Astrocyte (in vitro differentiated cells and primary cell): ENCODE measurements at regions not wholly inside any gene's neighbourhood (a gene's known extent, or its start where the extent isn't known, plus 50 kb on each side); places are given as distances from the start of the nearest gene placed in this dataset.

ENCODE experiments used
- EZH2 ChIP-seq: IDR thresholded peaks from 2 replicates; pipeline ENCODE4 v1.6.1; 2012; ENCODE audit warnings: mild to moderate bottlenecking, low read length, inconsistent platforms; ENCODE audit not compliant: insufficient read depth
- TF ChIP-seq, protein P1 (sequence below): IDR thresholded peaks from 2 replicates; pipeline ENCODE4 v1.5.1; 2011; ENCODE audit warnings: low read depth, mild to moderate bottlenecking, inconsistent platforms, low read length, moderate library complexity; ENCODE audit not compliant: insufficient read depth

DNA sequence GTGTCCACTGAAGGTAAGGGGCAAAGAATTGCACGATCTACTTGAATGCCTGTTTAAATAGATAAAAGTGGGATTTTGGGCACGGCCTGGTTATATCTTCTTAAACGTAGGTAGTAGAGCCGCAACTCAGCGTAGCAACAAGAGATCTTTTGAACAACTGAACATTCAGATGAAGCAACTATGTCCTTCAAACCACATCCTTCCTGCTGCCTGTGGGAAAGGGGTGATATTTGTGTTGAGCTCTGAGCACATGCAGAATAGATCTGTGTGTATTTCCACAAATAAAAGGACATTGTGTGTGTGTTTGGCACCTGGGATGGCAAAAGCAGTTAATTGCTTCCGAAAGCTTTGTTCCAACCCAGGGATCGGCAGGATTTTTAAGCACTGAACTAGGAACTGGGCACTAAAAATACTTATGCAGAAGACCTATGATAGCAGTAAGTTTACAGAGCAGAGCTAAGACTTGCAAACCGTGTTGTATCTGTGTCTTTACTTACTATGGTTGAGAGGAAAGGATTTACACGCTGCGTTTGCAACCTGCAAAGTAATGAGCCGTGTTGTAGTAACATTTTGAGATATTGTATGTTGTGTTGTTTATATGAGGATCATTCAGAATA lies 333.4 kb downstream of the CHRM3 start:
- TF ChIP-seq, protein P1, sequence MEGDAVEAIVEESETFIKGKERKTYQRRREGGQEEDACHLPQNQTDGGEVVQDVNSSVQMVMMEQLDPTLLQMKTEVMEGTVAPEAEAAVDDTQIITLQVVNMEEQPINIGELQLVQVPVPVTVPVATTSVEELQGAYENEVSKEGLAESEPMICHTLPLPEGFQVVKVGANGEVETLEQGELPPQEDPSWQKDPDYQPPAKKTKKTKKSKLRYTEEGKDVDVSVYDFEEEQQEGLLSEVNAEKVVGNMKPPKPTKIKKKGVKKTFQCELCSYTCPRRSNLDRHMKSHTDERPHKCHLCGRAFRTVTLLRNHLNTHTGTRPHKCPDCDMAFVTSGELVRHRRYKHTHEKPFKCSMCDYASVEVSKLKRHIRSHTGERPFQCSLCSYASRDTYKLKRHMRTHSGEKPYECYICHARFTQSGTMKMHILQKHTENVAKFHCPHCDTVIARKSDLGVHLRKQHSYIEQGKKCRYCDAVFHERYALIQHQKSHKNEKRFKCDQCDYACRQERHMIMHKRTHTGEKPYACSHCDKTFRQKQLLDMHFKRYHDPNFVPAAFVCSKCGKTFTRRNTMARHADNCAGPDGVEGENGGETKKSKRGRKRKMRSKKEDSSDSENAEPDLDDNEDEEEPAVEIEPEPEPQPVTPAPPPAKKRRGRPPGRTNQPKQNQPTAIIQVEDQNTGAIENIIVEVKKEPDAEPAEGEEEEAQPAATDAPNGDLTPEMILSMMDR: no peak
- TF ChIP-seq EZH2: no peak
